DOHH2 (cell line): ENCODE measurements at regions not wholly inside any gene's neighbourhood (a gene's known extent, or its start where the extent isn't known, plus 50 kb on each side); places are given as distances from the start of the nearest gene placed in this dataset.

Experiments
- H3F3A ChIP-seq: fragments of 200-600 bp; sonication (generic), shearing (Covaris generic); 2 replicates; pipeline ENCODE4 v1.6.0; 2016; ENCODE audit warnings: antibody characterized with exemption, mild to moderate bottlenecking; ENCODE audit not compliant: control insufficient read depth, insufficient read depth
- H3K27ac ChIP-seq: fragments of 200-600 bp; sonication (generic); 2 replicates; pipeline ENCODE4 v1.5.1; 2014; ENCODE audit warnings: low read depth, mild to moderate bottlenecking, low read length, moderate library complexity
- H3K27me3 ChIP-seq: fragments of 200-600 bp; sonication (generic); 2 replicates; pipeline ENCODE4 v1.6.1; 2014; ENCODE audit warnings: mild to moderate bottlenecking, low read length, mixed read lengths; ENCODE audit not compliant: control insufficient read depth
- H3K36me3 ChIP-seq: fragments of 200-600 bp; sonication (generic); 2 replicates; pipeline ENCODE4 v1.6.1; 2014; ENCODE audit warnings: mild to moderate bottlenecking, low read length, moderate library complexity, mixed read lengths; ENCODE audit not compliant: control insufficient read depth
- H3K4me1 ChIP-seq: fragments of 200-600 bp; sonication (generic); 2 replicates; pipeline ENCODE4 v1.6.1; 2014; ENCODE audit warnings: mild to moderate bottlenecking, low read length, mixed read lengths; ENCODE audit not compliant: control insufficient read depth
- H3K4me2 ChIP-seq: fragments of 200-600 bp; sonication (generic); 2 replicates; pipeline ENCODE4 v1.6.0; 2014; ENCODE audit warnings: mild to moderate bottlenecking, low read length, moderate library complexity
- H3K4me3 ChIP-seq: fragments of 200-600 bp; sonication (generic); 2 replicates; pipeline ENCODE4 v1.5.1; 2014; ENCODE audit warnings: mild to moderate bottlenecking, low read length, mixed read lengths
- H3K79me2 ChIP-seq: fragments of 200-600 bp; sonication (generic); 2 replicates; pipeline ENCODE4 v1.6.1; 2014; ENCODE audit warnings: mild to moderate bottlenecking, low read length, mixed read lengths; ENCODE audit not compliant: control insufficient read depth
- H3K9me2 ChIP-seq: fragments of 200-600 bp; sonication (generic); replicated peaks from 2 replicates; pipeline ENCODE4 v1.6.1; 2014; ENCODE audit warnings: mild to moderate bottlenecking, low read length, mixed read lengths; ENCODE audit not compliant: control insufficient read depth
- H3K9me3 ChIP-seq: fragments of 200-600 bp; sonication (generic); 2 replicates; pipeline ENCODE4 v1.6.1; 2014; ENCODE audit warnings: antibody characterized with exemption, low read length, mixed read lengths; ENCODE audit not compliant: control insufficient read depth, insufficient read depth
- H4K20me1 ChIP-seq: fragments of 200-600 bp; sonication (generic); 2 replicates; pipeline ENCODE4 v1.6.0; 2014; ENCODE audit warnings: low read depth, mild to moderate bottlenecking, antibody characterized with exemption, low read length, moderate library complexity; ENCODE audit not compliant: control insufficient read depth, insufficient read depth
- EZH2phosphoT487 ChIP-seq: fragments of 200-600 bp; sonication (generic); IDR thresholded peaks from 2 replicates; pipeline ENCODE4 v1.6.1; 2017; ENCODE audit warnings: borderline replicate concordance, mild to moderate bottlenecking, antibody characterized with exemption, low read length, moderate library complexity, mixed read lengths
- TF ChIP-seq, protein P1 (sequence below): fragments of 200-600 bp; sonication (generic); IDR thresholded peaks from one replicate; pipeline ENCODE4 v1.5.1; 2014; ENCODE audit warnings: antibody characterized with exemption, mild to moderate bottlenecking, low read depth, low read length; ENCODE audit not compliant: poor library complexity, severe bottlenecking

DNA sequence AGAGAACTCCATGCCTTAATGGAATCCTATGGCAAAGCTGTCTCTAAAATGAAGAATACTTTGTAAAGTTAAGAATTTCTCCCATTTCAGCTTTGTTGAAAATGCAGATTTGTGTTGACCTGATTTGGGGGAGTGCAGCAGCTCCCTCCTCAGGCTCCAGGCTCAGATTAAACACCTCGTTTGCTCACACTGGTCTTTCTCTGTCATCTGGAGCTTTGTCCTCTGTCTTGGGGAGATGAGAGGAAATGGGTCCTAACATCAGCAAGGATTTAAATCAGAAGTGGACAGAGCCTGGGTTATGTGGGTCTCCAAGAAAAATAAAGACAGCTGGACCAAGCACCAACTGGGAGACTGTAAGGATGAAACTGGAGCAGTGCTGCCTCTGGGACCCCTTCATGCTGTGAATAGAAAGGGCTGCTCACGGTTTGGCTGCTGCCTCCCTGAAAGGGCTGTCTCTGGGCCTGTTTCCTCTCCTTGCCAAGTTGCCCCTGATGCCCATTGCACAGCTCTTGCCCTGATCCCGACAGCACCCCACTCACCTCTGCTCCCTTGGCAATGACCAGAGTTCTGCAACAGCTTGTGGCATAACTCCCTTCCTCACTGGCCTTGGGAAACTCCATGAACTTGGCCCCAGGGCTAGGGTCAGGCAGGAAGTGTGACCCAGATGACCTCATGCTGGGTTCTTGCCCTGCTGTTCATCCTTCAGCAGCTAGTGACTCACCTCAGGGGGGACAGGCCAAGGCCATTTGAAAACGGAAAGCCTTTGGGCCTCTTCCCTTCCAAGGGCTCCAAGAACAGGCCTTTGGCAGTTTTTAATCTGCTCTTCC is 197.2 kb downstream of the CYP26B1 start:
- Histone ChIP-seq H3K79me2 (no peaks in the 10 kb centered on the region), H3K27ac (no peak overlapping the region), H3K4me2 (no peak overlapping the region), H3F3A (no peaks in the 10 kb centered on the region), H3K36me3 (no peaks in the 10 kb centered on the region), H4K20me1 (no peaks in the 10 kb centered on the region), H3K4me3 (no peak overlapping the region), H3K4me1 (no peaks in the 10 kb centered on the region), H3K9me3 (no peaks in the 10 kb centered on the region), H3K27me3 (no peaks in the 10 kb centered on the region), H3K9me2 (no peaks in the 10 kb centered on the region)
- TF ChIP-seq, protein P1, sequence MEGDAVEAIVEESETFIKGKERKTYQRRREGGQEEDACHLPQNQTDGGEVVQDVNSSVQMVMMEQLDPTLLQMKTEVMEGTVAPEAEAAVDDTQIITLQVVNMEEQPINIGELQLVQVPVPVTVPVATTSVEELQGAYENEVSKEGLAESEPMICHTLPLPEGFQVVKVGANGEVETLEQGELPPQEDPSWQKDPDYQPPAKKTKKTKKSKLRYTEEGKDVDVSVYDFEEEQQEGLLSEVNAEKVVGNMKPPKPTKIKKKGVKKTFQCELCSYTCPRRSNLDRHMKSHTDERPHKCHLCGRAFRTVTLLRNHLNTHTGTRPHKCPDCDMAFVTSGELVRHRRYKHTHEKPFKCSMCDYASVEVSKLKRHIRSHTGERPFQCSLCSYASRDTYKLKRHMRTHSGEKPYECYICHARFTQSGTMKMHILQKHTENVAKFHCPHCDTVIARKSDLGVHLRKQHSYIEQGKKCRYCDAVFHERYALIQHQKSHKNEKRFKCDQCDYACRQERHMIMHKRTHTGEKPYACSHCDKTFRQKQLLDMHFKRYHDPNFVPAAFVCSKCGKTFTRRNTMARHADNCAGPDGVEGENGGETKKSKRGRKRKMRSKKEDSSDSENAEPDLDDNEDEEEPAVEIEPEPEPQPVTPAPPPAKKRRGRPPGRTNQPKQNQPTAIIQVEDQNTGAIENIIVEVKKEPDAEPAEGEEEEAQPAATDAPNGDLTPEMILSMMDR = no peak
- TF ChIP-seq EZH2phosphoT487 = no peak

DNA sequence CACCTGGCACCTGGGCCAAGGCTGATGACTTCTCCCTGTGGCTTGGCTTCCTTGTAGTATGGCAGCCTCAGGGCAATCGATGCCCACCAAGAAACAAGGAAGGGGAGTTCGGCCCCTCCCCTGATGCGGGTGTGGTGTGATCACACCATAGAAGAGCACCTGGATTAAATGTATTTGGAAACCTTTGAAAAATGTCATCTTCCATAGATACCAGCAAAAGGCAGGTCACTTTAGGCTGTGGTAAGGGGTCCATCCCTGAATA is 198.2 kb downstream of the CYP26B1 start:
- Histone ChIP-seq H3K4me3 (no peak overlapping the region), H3K27me3 (no peaks in the 10 kb centered on the region), H4K20me1 (no peaks in the 10 kb centered on the region), H3K9me3 (no peaks in the 10 kb centered on the region), H3K36me3 (no peaks in the 10 kb centered on the region), H3K4me1 (no peaks in the 10 kb centered on the region), H3K9me2 (no peaks in the 10 kb centered on the region), H3K79me2 (no peaks in the 10 kb centered on the region), H3K27ac (no peak overlapping the region), H3K4me2 (no peak overlapping the region), H3F3A (no peaks in the 10 kb centered on the region)
- TF ChIP-seq, protein P1 = no peak
- TF ChIP-seq EZH2phosphoT487 = no peak

DNA sequence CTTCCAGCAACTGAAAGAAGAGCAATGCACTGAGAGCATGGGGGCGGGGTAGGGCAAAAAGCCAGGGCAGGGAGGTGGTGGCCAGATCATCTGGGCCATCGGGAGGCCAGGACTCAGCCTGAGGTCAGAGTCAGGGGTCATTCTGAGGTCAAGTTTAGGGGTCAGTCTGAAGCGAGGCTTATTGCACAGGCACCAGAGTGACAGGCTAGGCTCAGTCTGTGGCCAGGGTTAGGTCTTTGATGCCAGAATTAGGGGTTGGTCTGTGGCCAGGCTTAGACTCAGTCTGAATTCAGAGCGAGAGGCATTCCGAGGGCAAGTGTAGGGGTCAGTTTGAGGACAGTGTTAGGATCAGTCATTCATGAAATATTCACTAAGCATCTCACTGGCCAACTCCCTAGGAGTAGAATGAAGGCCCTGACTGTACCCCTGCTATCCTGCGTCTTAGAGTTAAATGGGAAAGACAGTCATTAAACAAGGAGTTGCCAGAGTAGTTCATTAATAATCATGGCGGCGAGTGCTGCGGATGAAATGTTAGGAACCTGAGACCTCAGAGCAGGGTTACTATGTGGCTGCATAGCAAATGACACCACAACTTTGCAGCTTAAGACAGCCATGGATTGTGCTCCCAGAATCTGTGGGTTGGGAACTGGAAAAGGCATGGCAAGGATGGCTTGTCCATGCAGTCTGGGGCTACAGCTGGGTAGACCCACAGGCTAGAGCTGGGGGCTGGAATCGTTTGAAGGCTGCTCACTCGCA is 198.7 kb downstream of the CYP26B1 start:
- no peaks in the 10 kb centered on the region for H3K9me2 ChIP-seq
- H4K20me1 ChIP-seq = no peaks in the 10 kb centered on the region
- no peaks in the 10 kb centered on the region for H3K79me2 ChIP-seq
- no peak overlapping the region for H3K4me3 ChIP-seq
- no peak for TF ChIP-seq EZH2phosphoT487
- TF ChIP-seq, protein P1 = no peak
- H3K27ac ChIP-seq = no peak overlapping the region
- H3F3A ChIP-seq = no peaks in the 10 kb centered on the region
- no peaks in the 10 kb centered on the region for H3K36me3 ChIP-seq
- H3K9me3 ChIP-seq = no peaks in the 10 kb centered on the region
- H3K27me3 ChIP-seq = no peaks in the 10 kb centered on the region
- H3K4me1 ChIP-seq = no peaks in the 10 kb centered on the region
- no peak overlapping the region for H3K4me2 ChIP-seq
